Tibial nerve (tissue), 4 donors: ENCODE measurements at regions not wholly inside any gene's neighbourhood (a gene's known extent, or its start where the extent isn't known, plus 50 kb on each side); places are given as distances from the start of the nearest gene placed in this dataset.

Experiments
- CTCF ChIP-seq, 5 experiments: fragments of 200-600 bp in 3 of 5; fragments of 450-650 bp in 2 of 5; sonication (generic) in 3 of 5; IDR thresholded peaks; one replicate each; pipeline ENCODE4 v1.5.1; 2016 to 2019; ENCODE audit warnings: antibody characterized with exemption in 5 of 5, mild to moderate bottlenecking in 3 of 5, moderate library complexity in 2 of 5
- EP300 ChIP-seq, 2 donors: sonication (generic); formaldehyde crosslinking; IDR thresholded peaks; one replicate each; pipeline ENCODE4 v1.6.1; 2017; ENCODE audit warnings: antibody characterized with exemption in 2 of 2, mild to moderate bottlenecking in 1 of 2

GRCh38 chr14:101288436-101289229 lies 272.7 kb upstream of the DIO3 start:
- no peak for TF ChIP-seq EP300 (IDR thresholded peaks at IDR 0.05)
- TF ChIP-seq CTCF (IDR thresholded peaks at IDR 0.05) = no peak
